GM12891 (cell line): ENCODE measurements at regions not wholly inside any gene's neighbourhood (a gene's known extent, or its start where the extent isn't known, plus 50 kb on each side); places are given as distances from the start of the nearest gene placed in this dataset.
"Not testable (repeated sequence)": the region's sequence is repeated elsewhere in the genome, so short reads cannot be mapped to it uniquely, and the experiment has no call there.

ENCODE experiments used
- DNase-seq: peaks from one replicate; pipeline ENCODE4 v3.0.0; 2011; ENCODE audit warnings: low spot score; ENCODE audit not compliant: insufficient read length
- FAIRE-seq: peaks from 2 replicates; lab custom pipeline; 2011; peaks lifted over from hg19 to GRCh38; lab: Jason Lieb, UNC
- PAX5 ChIP-seq: IDR thresholded peaks from 2 replicates; pipeline ENCODE4 v1.6.1; 2011; ENCODE audit warnings: low read length, moderate library complexity, mild to moderate bottlenecking; ENCODE audit not compliant: insufficient read depth, severe bottlenecking
- POLR2A ChIP-seq: IDR thresholded peaks from 2 replicates; pipeline ENCODE4 v1.6.1; 2011; ENCODE audit warnings: low read depth, low read length, control low read depth
- POLR2AphosphoS5 ChIP-seq: IDR thresholded peaks from 2 replicates; pipeline ENCODE4 v1.6.1; 2011; ENCODE audit warnings: low read depth, low read length, control low read depth
- POU2F2 ChIP-seq: IDR thresholded peaks from 2 replicates; pipeline ENCODE4 v1.6.1; 2011; ENCODE audit warnings: low read depth, mild to moderate bottlenecking, control low read depth, low read length, moderate library complexity
- SPI1 ChIP-seq: IDR thresholded peaks from 2 replicates; pipeline ENCODE4 v1.6.1; 2011; ENCODE audit warnings: low read depth, low read length, control low read depth
- TAF1 ChIP-seq: IDR thresholded peaks from 2 replicates; pipeline ENCODE4 v1.6.1; 2011; ENCODE audit warnings: low read depth, low read length, control low read depth

DNA sequence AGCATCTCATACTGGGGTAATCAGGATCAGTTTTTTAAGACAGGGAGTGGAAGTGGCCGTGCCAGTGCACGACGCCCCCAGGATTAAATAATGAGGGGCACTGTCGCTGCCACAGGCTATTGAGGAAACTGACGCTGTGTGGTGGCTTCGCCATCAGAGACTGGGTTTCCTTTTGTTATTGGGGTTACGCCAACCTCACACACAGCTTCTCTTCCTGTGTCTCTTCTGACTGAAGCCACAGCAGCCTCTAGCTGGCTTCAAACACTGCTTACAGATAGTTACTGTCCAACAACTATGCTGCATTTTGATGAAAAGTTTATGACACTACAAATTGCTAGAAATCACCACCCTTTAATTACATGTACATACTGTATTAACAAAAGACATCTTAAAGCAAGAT, 521.9 kb upstream of the SALL3 start:
- DNase-seq (no peak), FAIRE-seq (no peak)
- no peak for TF ChIP-seq POLR2AphosphoS5
- TF ChIP-seq PAX5: no peak
- TF ChIP-seq SPI1: no peak
- no peak for TF ChIP-seq POLR2A
- TF ChIP-seq POU2F2: no peak
- TF ChIP-seq TAF1: no peak

DNA sequence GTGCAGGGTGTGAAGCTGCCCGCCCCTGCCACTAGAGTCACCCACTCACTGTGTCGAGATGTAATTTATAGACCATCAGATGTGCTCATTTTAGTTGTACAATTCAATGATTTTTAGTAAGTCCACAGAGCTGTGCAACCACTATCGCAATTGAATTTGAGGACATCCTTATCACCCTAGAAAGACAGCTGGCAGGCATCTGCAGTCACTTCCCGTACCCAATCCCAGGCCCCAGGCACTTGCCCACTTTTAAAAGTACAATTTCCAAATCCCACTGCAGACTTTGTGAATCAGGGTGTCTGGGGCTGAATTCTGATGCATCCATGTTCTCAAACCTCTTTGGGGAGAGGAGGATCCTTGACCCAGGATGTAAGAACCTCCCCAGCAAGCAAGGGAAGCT, 521.3 kb upstream of the SALL3 start:
- DNase-seq: no peak
- TF ChIP-seq PAX5 (no peak), POLR2A (no peak), SPI1 (no peak), POLR2AphosphoS5 (no peak), POU2F2 (no peak), TAF1 (no peak)

DNA sequence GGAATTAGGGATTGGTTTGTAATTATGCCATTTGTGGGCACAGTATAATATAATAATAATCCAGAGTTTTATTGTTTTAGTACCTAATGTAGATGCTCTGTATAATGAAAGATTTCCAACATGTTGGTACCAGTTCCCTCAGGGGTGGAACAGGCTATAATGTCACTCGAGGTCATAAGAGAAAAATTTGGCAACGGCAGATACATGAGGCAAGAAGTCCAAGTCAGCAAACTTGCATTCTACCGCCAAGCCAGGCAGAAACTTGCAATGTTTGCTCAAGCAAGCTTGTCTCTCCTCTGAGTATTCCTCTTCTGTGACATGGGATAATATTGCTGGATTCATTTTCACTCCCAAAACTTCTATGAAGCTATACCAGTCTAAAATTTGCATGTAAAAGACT, 520.0 kb upstream of the SALL3 start:
- no peak for FAIRE-seq
- TF ChIP-seq POLR2AphosphoS5 (no peak), POU2F2 (no peak), POLR2A (no peak), TAF1 (no peak), PAX5 (no peak), SPI1 (no peak)
- DNase-seq: no peak

More for the DNA sequence above, 521.3 kb upstream of the SALL3 start:
- FAIRE-seq: no peak

DNA sequence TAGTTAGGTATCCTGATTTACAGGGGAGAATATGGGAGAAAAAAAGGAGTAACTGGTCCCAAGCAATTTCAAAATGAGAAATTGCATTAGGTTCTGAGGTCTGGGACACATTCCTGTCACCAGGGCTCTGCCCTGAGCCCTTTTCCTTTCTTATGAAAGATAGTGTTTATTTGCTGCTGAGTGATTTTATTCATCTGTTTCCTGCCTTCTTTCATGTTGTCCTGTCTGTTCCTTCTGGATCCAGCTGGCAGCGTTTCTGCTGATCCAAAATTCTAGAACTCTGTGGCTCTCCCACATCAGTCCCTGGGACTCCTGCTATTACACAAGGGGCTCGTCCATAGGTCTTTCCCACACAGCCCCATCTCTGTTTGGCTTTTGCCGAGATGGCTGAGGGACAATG, 519.1 kb upstream of the SALL3 start:
- DNase-seq (no peak), FAIRE-seq (no peak)
- TF ChIP-seq POU2F2 (no peak), POLR2AphosphoS5 (no peak), TAF1 (no peak), SPI1 (no peak), PAX5 (no peak), POLR2A (no peak)

DNA sequence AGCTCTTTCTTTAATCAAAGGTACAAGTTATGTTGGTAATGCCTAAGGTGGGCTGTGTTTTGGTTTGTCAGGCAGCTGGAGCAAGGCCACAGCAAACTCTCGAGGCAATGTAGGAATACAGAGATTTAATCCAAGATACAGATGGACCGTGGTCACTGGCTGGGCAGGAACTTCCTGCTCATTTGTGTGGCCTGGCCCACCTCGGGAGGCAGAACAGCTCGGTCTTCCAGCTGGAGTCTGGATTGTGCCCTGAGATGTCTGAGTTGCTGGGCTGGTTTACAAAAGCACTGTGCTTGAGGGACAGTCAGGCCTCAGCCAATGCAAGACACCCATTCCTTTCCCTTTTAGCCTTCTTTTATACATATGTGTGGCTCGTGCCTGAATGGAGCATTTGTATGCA, 506.1 kb upstream of the SALL3 start:
- DNase-seq (no peak), FAIRE-seq (no peak)
- TF ChIP-seq POLR2AphosphoS5: no peak
- TF ChIP-seq SPI1: no peak
- no peak for TF ChIP-seq PAX5
- no peak for TF ChIP-seq TAF1
- TF ChIP-seq POU2F2: no peak
- TF ChIP-seq POLR2A: no peak

DNA sequence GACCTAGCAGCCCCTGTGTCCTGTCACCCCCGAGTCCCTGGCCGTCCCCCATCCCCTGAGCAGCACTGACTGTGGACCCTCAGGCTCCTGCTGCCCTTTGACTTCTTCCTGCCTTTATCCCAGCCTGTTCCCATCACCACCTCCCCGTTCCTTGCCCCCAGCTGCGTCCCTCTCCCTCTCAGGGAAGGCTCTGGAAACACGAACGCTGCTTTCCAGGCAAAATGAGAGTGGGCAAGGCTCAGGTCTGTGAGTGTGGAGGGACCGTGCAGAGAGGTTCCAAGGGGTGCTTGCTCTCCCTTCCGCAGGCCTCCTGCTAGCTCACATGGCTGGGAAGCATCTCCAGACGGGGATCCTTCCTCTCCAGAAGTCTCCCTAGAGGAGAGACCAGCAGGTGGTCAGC, 501.8 kb upstream of the SALL3 start:
- no peak for FAIRE-seq
- no peak for DNase-seq
- TF ChIP-seq POLR2AphosphoS5 (no peak), TAF1 (no peak), POLR2A (no peak)

DNA sequence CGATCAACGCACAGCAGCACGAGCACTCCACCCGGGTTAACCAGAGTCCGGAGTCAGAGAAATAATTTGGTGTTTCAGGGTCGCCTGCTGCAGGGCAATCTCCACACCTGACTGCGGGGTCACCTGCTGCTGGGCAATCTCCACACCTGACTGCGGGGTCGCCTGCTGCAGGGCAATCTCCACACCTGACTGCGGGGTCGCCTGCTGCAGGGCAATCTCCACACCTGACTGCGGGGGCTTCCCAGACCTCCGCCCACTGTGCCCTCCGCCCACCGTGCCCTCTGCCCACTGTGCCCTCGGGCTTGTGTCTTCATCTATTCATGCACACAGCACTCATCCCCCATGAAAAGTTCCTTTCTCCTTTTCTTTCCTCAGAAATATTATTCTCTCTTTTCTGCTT, 500.2 kb upstream of the SALL3 start:
- no peak for DNase-seq
- FAIRE-seq: no peak
- TF ChIP-seq POU2F2: no peak
- no peak for TF ChIP-seq TAF1
- TF ChIP-seq PAX5: no peak
- no peak for TF ChIP-seq POLR2AphosphoS5
- no peak for TF ChIP-seq SPI1

DNA sequence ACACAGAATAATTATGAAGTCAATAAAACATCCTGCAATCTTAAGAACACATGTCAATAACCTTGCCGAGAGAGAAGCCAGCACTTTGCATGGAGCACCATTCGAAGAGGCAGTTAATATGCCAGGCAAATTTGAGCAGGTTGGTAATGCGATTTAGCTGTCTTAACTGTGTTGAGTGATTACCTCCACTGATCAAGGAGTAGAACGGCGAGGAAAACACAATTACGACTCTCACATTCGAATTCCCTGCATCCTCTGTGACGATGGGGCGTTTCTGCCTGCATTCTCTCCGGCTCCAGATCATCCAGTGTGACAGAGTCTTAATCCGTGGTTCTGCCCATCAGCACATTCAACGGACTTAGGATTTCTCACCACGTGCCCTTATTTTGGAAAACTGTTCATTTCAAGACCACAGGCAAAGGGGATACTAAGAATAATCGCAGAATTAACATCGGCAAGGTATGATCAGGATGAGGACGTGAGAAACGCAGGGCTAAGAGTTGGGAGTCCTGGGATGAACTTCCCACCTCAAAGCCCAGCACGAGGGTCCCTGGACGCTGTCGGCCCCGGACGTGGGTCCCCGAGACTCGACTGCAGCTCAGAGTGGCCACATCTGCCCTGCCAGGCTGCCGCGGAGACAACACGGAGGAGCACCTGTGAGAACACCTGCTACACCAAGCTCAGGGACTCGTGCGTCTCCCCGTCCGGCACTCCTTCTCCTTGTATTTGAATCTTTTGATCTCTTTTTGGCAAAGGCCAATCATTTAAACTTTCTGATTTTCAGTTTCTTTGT, 499.2 kb upstream of the SALL3 start:
- DNase-seq: no peak
- TF ChIP-seq SPI1 (no peak), TAF1 (no peak), POU2F2 (no peak), PAX5 (no peak), POLR2A (no peak), POLR2AphosphoS5 (no peak)
- no peak for FAIRE-seq

DNA sequence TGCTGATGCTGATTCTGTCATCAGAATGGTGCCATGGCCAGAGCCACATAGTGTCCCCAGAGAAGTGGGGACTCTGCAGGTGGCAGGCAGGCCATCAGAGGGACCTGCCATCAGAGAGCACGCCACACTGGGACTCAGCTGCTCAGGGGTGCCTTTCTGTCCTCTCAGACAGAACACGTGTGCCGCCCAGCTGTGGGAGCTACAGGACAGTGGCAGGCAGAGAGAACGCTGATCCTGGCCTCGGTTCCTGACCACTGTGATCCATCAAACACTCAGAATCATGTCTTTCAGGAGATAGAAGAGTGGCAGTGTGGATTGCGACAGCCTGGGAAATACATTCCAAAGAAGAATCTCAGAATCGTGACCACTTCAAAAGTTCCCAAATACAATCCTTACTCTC, 497.2 kb upstream of the SALL3 start:
- no peak for TF ChIP-seq POLR2A
- no peak for TF ChIP-seq POU2F2
- TF ChIP-seq SPI1: no peak
- TF ChIP-seq TAF1: no peak
- TF ChIP-seq POLR2AphosphoS5: no peak
- no peak for TF ChIP-seq PAX5

DNA sequence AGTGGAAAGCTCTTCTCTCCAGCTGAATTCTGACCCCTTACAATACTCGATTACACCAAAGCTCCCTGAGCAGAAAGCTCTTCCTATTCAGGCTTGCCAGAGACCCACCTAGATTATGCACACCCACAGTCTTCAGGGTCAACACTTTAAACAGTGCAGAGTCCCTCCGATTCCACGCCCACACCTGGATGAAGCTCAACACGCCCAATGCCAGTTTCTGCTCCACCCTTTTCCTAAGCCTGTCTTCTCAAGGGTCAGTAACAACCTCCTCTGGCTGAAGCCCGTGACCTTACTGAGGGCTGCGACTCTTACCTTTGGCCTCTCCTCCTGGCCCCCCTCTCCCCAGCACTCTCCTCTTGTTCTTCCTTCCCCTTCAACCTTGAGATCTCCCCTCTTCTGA, 492.0 kb upstream of the SALL3 start:
- DNase-seq: no peak
- no peak for FAIRE-seq
- TF ChIP-seq POLR2A (no peak), POU2F2 (no peak), TAF1 (no peak), PAX5 (no peak), POLR2AphosphoS5 (no peak)

More for the DNA sequence above, 497.2 kb upstream of the SALL3 start:
- FAIRE-seq (no peak), DNase-seq (no peak)

DNA sequence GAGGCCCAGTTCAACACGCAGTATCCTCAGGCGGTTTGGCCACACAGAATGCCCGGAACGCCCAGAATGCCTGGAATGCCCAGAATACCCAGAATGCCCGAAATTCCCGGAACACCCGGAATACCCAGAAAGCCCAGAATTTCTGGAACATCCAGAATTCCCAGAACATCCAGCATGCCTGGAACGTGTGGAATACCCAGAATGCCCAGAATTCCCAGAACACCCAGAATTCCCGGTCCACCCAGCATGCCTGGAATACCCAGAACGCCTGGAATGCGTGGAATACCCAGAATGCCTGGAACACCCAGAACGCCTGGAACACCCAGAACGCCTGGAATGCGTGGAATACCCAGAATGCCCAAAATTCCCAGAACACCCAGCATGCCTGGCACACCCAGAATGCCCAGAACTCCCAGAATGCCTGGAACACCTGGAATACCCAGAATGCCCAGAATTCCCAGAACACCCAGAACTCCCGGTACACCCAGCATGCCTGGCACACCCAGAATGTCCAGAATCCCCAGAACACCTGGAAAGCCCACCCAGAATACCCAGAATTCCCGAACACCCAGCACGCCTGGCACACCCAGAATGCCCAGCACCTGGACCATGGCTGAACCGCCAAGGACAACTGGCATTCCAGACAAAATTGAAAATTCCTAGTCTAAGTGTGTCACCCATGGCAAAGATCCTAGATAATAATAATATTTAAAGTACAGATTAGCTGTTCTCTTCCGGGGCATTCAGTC, 487.4 kb upstream of the SALL3 start:
- TF ChIP-seq SPI1 (no peak), TAF1 (no peak), PAX5 (no peak), POLR2AphosphoS5 (no peak), POU2F2 (no peak), POLR2A (no peak)
- DNase-seq (no peak), FAIRE-seq (no peak)

DNA sequence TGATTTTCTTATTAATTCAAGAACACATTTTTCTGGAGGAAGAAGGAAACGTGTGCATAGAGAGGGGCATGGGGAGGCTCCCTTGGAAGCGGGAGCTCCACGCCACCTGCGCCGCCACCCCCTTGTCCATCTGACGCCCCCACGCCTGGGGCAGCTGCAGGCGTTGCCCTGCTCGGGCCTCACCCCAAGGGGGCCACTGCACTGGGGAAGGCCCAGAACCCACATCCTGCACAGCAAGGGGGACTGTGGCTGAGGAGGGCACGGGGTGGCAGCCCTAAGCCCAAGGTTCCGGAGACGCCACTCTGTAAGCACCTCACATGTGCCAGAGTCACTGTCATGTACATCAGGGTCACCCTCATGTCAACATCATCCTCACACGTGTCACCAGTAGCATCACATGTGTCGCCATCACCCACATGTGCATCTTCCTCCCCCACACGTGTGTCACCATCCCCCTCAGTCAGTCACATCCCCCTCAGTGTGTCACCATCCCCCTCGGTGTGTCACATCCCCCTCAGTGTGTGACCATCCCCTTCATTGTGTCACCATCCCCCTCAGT, 486.7 kb upstream of the SALL3 start:
- DNase-seq (no peak), FAIRE-seq (no peak)
- TF ChIP-seq POLR2AphosphoS5: no peak
- no peak for TF ChIP-seq POU2F2
- TF ChIP-seq PAX5: no peak
- TF ChIP-seq POLR2A: no peak
- TF ChIP-seq TAF1: no peak
- TF ChIP-seq SPI1: no peak

DNA sequence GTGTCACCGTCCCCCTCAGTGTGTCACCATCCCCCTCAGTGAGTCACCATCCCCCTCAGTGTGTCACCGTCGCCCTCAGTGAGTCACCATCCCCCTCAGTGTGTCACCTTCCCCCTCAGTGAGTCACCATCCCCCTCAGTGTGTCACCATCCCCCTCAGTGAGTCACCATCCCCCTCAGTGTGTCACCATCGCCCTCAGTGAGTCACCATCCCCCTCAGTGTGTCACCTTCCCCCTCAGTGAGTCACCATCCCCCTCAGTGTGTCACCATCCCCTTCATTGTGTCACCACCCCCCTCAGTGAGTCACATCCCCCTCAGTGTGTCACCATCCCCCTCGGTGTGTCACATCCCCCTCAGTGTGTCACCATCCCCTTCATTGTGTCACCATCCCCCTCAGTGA, 486.1 kb upstream of the SALL3 start:
- FAIRE-seq, DNase-seq: not testable (repeated sequence)
